ENCODE measurements at regions not wholly inside any gene's neighbourhood (a gene's known extent, or its start where the extent isn't known, plus 50 kb on each side); places are given as distances from the start of the nearest gene placed in this dataset.

DNA sequence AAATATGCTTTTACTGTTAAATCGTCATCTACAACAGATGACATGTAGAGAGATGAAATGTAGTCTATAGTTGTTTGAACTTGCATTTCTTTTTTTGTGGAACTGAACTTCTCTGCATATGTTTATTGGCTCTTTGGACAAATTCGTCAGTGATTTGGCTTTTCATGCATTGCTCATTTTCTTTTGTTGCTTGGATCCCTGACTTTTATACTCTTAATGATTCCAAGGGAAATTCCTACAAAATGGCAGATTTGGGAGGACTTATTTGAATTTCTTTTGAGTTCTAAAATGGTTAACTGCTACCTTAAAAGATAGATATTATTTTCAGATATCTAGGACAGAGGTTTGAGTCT is 65.4 kb downstream of the UTRN start (continued):
- TF ChIP-seq, protein P1, sequence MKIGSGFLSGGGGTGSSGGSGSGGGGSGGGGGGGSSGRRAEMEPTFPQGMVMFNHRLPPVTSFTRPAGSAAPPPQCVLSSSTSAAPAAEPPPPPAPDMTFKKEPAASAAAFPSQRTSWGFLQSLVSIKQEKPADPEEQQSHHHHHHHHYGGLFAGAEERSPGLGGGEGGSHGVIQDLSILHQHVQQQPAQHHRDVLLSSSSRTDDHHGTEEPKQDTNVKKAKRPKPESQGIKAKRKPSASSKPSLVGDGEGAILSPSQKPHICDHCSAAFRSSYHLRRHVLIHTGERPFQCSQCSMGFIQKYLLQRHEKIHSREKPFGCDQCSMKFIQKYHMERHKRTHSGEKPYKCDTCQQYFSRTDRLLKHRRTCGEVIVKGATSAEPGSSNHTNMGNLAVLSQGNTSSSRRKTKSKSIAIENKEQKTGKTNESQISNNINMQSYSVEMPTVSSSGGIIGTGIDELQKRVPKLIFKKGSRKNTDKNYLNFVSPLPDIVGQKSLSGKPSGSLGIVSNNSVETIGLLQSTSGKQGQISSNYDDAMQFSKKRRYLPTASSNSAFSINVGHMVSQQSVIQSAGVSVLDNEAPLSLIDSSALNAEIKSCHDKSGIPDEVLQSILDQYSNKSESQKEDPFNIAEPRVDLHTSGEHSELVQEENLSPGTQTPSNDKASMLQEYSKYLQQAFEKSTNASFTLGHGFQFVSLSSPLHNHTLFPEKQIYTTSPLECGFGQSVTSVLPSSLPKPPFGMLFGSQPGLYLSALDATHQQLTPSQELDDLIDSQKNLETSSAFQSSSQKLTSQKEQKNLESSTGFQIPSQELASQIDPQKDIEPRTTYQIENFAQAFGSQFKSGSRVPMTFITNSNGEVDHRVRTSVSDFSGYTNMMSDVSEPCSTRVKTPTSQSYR (CRISPR knock-in tag; IDR thresholded peaks at IDR 0.05), result no peak

DNA sequence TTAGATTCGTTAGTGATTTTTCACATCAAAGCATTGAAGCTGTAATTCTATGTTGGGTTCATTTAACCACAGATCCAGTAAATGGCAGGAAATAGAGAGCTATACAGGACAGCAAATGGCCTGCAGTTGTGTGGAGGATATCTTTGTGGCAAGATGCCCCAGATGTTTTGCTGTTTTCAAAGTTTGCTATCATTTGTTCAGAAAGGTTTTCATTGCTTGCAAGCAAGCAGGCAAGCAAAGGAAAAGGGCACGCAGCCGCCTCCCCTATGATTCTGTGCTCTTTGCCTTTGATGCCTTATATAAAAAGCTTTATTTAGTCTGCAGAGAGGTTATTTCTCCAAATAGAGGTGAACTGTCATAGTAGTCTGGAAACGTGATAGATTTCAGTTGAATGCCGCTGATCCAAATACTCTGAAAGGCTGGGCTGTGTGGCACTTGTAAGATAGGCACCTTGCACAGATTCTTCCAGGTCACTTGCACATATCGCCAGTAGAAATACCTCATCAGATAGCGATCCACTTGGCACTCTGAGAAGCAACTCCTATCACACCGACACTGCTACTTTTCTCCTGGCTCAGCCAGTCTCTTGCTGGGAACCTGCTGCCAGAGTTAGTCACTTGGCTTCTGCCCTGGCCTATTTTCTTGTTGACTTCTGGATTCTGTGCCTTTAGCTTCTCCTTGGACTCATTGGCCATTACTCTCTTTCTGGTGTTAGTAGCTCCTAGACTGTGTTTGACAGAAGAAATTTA is 66.4 kb downstream of the UTRN start:
- ChIA-PET CTCF (no interaction called here), POLR2A (no interaction called here)
- H3K4me1 Mint-ChIP-seq, result peaks cover 62% of the 10 kb centered on the region
- no peaks in the 10 kb centered on the region for H3K27me3 Mint-ChIP-seq (ENCODE audit: low read depth)
- ATAC-seq (no peak), DNase-seq (ENCODE audit: low spot score) (no peak)
- TF ChIP-seq, protein P2, sequence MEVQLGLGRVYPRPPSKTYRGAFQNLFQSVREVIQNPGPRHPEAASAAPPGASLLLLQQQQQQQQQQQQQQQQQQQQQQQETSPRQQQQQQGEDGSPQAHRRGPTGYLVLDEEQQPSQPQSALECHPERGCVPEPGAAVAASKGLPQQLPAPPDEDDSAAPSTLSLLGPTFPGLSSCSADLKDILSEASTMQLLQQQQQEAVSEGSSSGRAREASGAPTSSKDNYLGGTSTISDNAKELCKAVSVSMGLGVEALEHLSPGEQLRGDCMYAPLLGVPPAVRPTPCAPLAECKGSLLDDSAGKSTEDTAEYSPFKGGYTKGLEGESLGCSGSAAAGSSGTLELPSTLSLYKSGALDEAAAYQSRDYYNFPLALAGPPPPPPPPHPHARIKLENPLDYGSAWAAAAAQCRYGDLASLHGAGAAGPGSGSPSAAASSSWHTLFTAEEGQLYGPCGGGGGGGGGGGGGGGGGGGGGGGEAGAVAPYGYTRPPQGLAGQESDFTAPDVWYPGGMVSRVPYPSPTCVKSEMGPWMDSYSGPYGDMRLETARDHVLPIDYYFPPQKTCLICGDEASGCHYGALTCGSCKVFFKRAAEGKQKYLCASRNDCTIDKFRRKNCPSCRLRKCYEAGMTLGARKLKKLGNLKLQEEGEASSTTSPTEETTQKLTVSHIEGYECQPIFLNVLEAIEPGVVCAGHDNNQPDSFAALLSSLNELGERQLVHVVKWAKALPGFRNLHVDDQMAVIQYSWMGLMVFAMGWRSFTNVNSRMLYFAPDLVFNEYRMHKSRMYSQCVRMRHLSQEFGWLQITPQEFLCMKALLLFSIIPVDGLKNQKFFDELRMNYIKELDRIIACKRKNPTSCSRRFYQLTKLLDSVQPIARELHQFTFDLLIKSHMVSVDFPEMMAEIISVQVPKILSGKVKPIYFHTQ (CRISPR knock-in tag; IDR thresholded peaks at IDR 0.05), result no peak
- TF ChIP-seq TEAD4 (CRISPR knock-in tag; IDR thresholded peaks at IDR 0.05) (no peak), SMAD4 (CRISPR knock-in tag; IDR thresholded peaks at IDR 0.05) (no peak), RELA (CRISPR knock-in tag; IDR thresholded peaks at IDR 0.05; ENCODE audit: borderline replicate concordance) (no peak), IRF2 (CRISPR knock-in tag; IDR thresholded peaks at IDR 0.05; ENCODE audit: borderline replicate concordance, low read depth) (no peak), ZNF121 (CRISPR knock-in tag; IDR thresholded peaks at IDR 0.05) (no peak), OVOL2 (CRISPR knock-in tag; IDR thresholded peaks at IDR 0.05; ENCODE audit: borderline replicate concordance) (no peak), FOXJ3 (CRISPR knock-in tag; IDR thresholded peaks at IDR 0.05; ENCODE audit: borderline replicate concordance) (no peak), ZNF317 (CRISPR knock-in tag; IDR thresholded peaks at IDR 0.05; ENCODE audit: borderline replicate concordance, low read depth) (no peak)
- TF ChIP-seq, protein P3, sequence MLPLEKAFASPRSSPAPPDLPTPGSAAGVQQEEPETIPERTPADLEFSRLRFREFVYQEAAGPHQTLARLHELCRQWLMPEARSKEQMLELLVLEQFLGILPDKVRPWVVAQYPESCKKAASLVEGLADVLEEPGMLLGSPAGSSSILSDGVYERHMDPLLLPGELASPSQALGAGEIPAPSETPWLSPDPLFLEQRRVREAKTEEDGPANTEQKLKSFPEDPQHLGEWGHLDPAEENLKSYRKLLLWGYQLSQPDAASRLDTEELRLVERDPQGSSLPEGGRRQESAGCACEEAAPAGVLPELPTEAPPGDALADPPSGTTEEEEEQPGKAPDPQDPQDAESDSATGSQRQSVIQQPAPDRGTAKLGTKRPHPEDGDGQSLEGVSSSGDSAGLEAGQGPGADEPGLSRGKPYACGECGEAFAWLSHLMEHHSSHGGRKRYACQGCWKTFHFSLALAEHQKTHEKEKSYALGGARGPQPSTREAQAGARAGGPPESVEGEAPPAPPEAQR (CRISPR knock-in tag; IDR thresholded peaks at IDR 0.05), result no peak
- TF ChIP-seq, protein P4, sequence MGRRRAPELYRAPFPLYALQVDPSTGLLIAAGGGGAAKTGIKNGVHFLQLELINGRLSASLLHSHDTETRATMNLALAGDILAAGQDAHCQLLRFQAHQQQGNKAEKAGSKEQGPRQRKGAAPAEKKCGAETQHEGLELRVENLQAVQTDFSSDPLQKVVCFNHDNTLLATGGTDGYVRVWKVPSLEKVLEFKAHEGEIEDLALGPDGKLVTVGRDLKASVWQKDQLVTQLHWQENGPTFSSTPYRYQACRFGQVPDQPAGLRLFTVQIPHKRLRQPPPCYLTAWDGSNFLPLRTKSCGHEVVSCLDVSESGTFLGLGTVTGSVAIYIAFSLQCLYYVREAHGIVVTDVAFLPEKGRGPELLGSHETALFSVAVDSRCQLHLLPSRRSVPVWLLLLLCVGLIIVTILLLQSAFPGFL (CRISPR knock-in tag; IDR thresholded peaks at IDR 0.05; ENCODE audit: borderline replicate concordance), result no peak
- TF ChIP-seq, protein P5, sequence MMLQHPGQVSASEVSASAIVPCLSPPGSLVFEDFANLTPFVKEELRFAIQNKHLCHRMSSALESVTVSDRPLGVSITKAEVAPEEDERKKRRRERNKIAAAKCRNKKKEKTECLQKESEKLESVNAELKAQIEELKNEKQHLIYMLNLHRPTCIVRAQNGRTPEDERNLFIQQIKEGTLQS (CRISPR knock-in tag; conservative IDR thresholded peaks at IDR 0.05), result no peak
- TF ChIP-seq, protein P6, sequence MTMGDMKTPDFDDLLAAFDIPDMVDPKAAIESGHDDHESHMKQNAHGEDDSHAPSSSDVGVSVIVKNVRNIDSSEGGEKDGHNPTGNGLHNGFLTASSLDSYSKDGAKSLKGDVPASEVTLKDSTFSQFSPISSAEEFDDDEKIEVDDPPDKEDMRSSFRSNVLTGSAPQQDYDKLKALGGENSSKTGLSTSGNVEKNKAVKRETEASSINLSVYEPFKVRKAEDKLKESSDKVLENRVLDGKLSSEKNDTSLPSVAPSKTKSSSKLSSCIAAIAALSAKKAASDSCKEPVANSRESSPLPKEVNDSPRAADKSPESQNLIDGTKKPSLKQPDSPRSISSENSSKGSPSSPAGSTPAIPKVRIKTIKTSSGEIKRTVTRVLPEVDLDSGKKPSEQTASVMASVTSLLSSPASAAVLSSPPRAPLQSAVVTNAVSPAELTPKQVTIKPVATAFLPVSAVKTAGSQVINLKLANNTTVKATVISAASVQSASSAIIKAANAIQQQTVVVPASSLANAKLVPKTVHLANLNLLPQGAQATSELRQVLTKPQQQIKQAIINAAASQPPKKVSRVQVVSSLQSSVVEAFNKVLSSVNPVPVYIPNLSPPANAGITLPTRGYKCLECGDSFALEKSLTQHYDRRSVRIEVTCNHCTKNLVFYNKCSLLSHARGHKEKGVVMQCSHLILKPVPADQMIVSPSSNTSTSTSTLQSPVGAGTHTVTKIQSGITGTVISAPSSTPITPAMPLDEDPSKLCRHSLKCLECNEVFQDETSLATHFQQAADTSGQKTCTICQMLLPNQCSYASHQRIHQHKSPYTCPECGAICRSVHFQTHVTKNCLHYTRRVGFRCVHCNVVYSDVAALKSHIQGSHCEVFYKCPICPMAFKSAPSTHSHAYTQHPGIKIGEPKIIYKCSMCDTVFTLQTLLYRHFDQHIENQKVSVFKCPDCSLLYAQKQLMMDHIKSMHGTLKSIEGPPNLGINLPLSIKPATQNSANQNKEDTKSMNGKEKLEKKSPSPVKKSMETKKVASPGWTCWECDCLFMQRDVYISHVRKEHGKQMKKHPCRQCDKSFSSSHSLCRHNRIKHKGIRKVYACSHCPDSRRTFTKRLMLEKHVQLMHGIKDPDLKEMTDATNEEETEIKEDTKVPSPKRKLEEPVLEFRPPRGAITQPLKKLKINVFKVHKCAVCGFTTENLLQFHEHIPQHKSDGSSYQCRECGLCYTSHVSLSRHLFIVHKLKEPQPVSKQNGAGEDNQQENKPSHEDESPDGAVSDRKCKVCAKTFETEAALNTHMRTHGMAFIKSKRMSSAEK (CRISPR knock-in tag; IDR thresholded peaks at IDR 0.05; ENCODE audit: borderline replicate concordance), result no peak
- peaks cover 4% of the 10 kb centered on the region for H3K36me3 Mint-ChIP-seq
- H3K9me3 Mint-ChIP-seq, result peaks cover 9% of the 10 kb centered on the region
- H3K27ac Mint-ChIP-seq, result peak overlapping the region; percentile 43
- no peak overlapping the region for H3K4me3 Mint-ChIP-seq

All from WTC11 (cell line).